ENCODE measurements at regions not wholly inside any gene's neighbourhood (a gene's known extent, or its start where the extent isn't known, plus 50 kb on each side); places are given as distances from the start of the nearest gene placed in this dataset.

DNA sequence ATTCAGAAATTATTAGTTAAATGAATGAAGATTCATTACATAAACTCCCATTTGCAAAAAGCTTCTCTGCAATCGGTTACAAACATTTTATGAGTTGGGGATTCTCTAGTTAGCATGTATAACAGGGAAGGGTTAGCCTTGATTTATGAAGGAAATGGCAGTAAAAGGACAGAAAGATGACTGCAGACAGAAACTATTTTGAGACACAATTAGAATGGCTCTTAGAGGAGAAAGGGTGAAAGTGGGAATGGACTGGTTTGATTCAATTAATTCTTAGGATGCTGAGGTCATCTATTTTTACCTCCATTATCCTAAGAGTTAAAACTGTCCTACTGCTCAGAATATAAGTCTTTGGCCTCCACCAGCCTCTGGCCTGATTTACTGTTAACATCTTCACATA lies 250.8 kb upstream of the DLGAP1 start:
- TF ChIP-seq CTCF (IDR thresholded peaks at IDR 0.05; ENCODE audit: poor library complexity, severe bottlenecking) (no peak), EP300 (conservative IDR thresholded peaks at IDR 0.05; ENCODE audit: poor library complexity, severe bottlenecking) (no peak), POLR2AphosphoS5 (IDR thresholded peaks at IDR 0.05) (no peak), RAD21 (conservative IDR thresholded peaks at IDR 0.05) (no peak)
- TF ChIP-seq, protein P1, sequence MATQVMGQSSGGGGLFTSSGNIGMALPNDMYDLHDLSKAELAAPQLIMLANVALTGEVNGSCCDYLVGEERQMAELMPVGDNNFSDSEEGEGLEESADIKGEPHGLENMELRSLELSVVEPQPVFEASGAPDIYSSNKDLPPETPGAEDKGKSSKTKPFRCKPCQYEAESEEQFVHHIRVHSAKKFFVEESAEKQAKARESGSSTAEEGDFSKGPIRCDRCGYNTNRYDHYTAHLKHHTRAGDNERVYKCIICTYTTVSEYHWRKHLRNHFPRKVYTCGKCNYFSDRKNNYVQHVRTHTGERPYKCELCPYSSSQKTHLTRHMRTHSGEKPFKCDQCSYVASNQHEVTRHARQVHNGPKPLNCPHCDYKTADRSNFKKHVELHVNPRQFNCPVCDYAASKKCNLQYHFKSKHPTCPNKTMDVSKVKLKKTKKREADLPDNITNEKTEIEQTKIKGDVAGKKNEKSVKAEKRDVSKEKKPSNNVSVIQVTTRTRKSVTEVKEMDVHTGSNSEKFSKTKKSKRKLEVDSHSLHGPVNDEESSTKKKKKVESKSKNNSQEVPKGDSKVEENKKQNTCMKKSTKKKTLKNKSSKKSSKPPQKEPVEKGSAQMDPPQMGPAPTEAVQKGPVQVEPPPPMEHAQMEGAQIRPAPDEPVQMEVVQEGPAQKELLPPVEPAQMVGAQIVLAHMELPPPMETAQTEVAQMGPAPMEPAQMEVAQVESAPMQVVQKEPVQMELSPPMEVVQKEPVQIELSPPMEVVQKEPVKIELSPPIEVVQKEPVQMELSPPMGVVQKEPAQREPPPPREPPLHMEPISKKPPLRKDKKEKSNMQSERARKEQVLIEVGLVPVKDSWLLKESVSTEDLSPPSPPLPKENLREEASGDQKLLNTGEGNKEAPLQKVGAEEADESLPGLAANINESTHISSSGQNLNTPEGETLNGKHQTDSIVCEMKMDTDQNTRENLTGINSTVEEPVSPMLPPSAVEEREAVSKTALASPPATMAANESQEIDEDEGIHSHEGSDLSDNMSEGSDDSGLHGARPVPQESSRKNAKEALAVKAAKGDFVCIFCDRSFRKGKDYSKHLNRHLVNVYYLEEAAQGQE (IDR thresholded peaks at IDR 0.05; ENCODE audit: borderline replicate concordance): no peak

Data from neural cell (in vitro differentiated cells).